CD14-positive monocyte (primary cell): ENCODE measurements at regions not wholly inside any gene's neighbourhood (a gene's known extent, or its start where the extent isn't known, plus 50 kb on each side); places are given as distances from the start of the nearest gene placed in this dataset.
"Not testable (repeated sequence)": the region's sequence is repeated elsewhere in the genome, so short reads cannot be mapped to it uniquely, and the experiment has no call there.

ENCODE experiments used
- DNase-seq, 3 donors: peaks; one replicate each; pipeline ENCODE4 v3.0.0-alpha.2; 2011 to 2022
- H2AFZ ChIP-seq: 2 replicates; pipeline ENCODE4 v1.6.0; 2012; ENCODE audit warnings: mild to moderate bottlenecking, low read depth, low read length, inconsistent platforms; ENCODE audit not compliant: insufficient read depth, poor library complexity, severe bottlenecking
- H3K27ac ChIP-seq, 2 donors: 1 replicate in 1 of 2; 2 replicates in 1 of 2; pipeline ENCODE4 v1.5.1; 2012 to 2013; ENCODE audit warnings: low read length in 2 of 2, control low read depth in 1 of 2, inconsistent platforms in 1 of 2, low read depth in 1 of 2, mild to moderate bottlenecking in 1 of 2
- H3K27me3 ChIP-seq, 2 donors: one replicate each; pipeline versions ENCODE4 v1.6.0 to v1.6.1; 2011 to 2013; ENCODE audit warnings: low read length in 2 of 2; ENCODE audit not compliant: control insufficient read depth in 2 of 2, insufficient read depth in 2 of 2
- H3K36me3 ChIP-seq, 2 donors: replicated peaks in 1 of 2; 1 replicate in 1 of 2; 2 replicates in 1 of 2; pipeline versions ENCODE4 v1.5.1 to v1.6.1; 2012 to 2013; ENCODE audit warnings: low read length in 2 of 2, control low read depth in 1 of 2, inconsistent platforms in 1 of 2, mild to moderate bottlenecking in 1 of 2; ENCODE audit not compliant: insufficient read depth in 2 of 2, control insufficient read depth in 1 of 2
- H3K4me1 ChIP-seq, 2 donors: 1 replicate in 1 of 2; 2 replicates in 1 of 2; pipeline versions ENCODE4 v1.5.1 to v1.6.1; 2012 to 2013; ENCODE audit warnings: low read length in 2 of 2, control low read depth in 1 of 2, inconsistent platforms in 1 of 2, mild to moderate bottlenecking in 1 of 2, moderate library complexity in 1 of 2; ENCODE audit not compliant: insufficient read depth in 2 of 2, control insufficient read depth in 1 of 2
- H3K4me2 ChIP-seq: replicated peaks from 2 replicates; pipeline ENCODE3; 2012; ENCODE audit warnings: low read length, moderate library complexity, mild to moderate bottlenecking; ENCODE audit not compliant: poor library complexity, severe bottlenecking; ENCODE audit errors: extremely low read depth
- H3K4me3 ChIP-seq, 3 experiments: fragments of 200-600 bp in 1 of 3; sonication (generic) in 1 of 3; replicated peaks in 1 of 3; 1 replicate in 2 of 3; 2 replicates in 1 of 3; pipeline ENCODE4 v1.5.1; 2011 to 2013; ENCODE audit warnings: low read length in 3 of 3, mild to moderate bottlenecking in 3 of 3, control low read depth in 2 of 3, low read depth in 2 of 3, inconsistent platforms in 1 of 3, moderate library complexity in 1 of 3
- H3K79me2 ChIP-seq: 2 replicates; pipeline ENCODE4 v1.6.0; 2012; ENCODE audit warnings: mild to moderate bottlenecking, control low read depth, inconsistent platforms, low read length, moderate library complexity; ENCODE audit not compliant: insufficient read depth
- H3K9ac ChIP-seq: 2 replicates; pipeline ENCODE4 v1.6.0; 2017; ENCODE audit warnings: low read length, mild to moderate bottlenecking; ENCODE audit not compliant: insufficient read depth, poor library complexity, severe bottlenecking
- H3K9me3 ChIP-seq, 2 donors: replicated peaks in 1 of 2; 1 replicate in 1 of 2; 2 replicates in 1 of 2; pipeline versions ENCODE4 v1.5.1 to v1.6.1; 2012 to 2013; ENCODE audit warnings: low read length in 2 of 2, control low read depth in 1 of 2; ENCODE audit not compliant: control insufficient read depth in 1 of 2, insufficient read depth in 1 of 2
- H4K20me1 ChIP-seq: 2 replicates; pipeline ENCODE4 v1.6.0; 2012; ENCODE audit warnings: mild to moderate bottlenecking, low read length, control low read depth, moderate library complexity; ENCODE audit not compliant: insufficient read depth
- H3K27ac Mint-ChIP-seq, 7 donors: one replicate each; pipeline ENCODE4 v1.8.0; 2020; ENCODE audit warnings: mild to moderate bottlenecking in 7 of 7, mixed read lengths in 7 of 7, moderate library complexity in 6 of 7, inconsistent platforms in 2 of 7
- H3K27me3 Mint-ChIP-seq, 3 donors: one replicate each; pipeline ENCODE4 v1.8.0; 2021 to 2022; ENCODE audit warnings: low read depth in 3 of 3, mild to moderate bottlenecking in 3 of 3, mixed read lengths in 3 of 3, moderate library complexity in 3 of 3, inconsistent platforms in 1 of 3
- H3K36me3 Mint-ChIP-seq, 2 donors: one replicate each; pipeline ENCODE4 v1.8.0; 2020; ENCODE audit warnings: mixed read lengths in 2 of 2, inconsistent platforms in 1 of 2, mild to moderate bottlenecking in 1 of 2
- H3K4me1 Mint-ChIP-seq: one replicate; pipeline ENCODE4 v1.8.0; 2020; ENCODE audit warnings: mild to moderate bottlenecking, mixed read lengths
- H3K4me3 Mint-ChIP-seq, 2 donors: one replicate each; pipeline ENCODE4 v1.8.0; 2020; ENCODE audit warnings: mild to moderate bottlenecking in 2 of 2, mixed read lengths in 2 of 2, moderate library complexity in 1 of 2
- H3K9me3 Mint-ChIP-seq, 7 donors: one replicate each; pipeline ENCODE4 v1.8.0; 2020 to 2022; ENCODE audit warnings: mixed read lengths in 7 of 7, mild to moderate bottlenecking in 6 of 7, moderate library complexity in 6 of 7, inconsistent platforms in 2 of 7
- CTCF ChIP-seq: fragments of 200-600 bp; IDR thresholded peaks from one replicate; pipeline ENCODE4 v1.8.0; 2022; ENCODE audit warnings: antibody characterized with exemption, mild to moderate bottlenecking
- WGBS: methylation state at CpG from one replicate; pipeline ENCODE4 v1.1.5; 2013; ENCODE audit warnings: missing lambda C conversion rate; ENCODE audit not compliant: insufficient coverage; 5-methylcytosine and 5-hydroxymethylcytosine counted together
- intact Hi-C, 2 donors: fragments of 100-400 bp; cut with micrococcal nuclease; formaldehyde crosslinking; loops; one replicate each; pipeline versions ENCODE4 v1.15.0 to v1.15.1; 2023

GRCh38 chr1:100816049-100816448 lies 78.6 kb downstream of the EXTL2 start:
- Mint-ChIP-seq H3K4me3 (no peak overlapping the region), H3K36me3 (no peaks in the 10 kb centered on the region), H3K27me3 (no peaks in the 10 kb centered on the region), H3K27ac (peak overlapping the region in 1 of 7 donors; percentile 20), H3K4me1 (peaks cover 17% of the 10 kb centered on the region), H3K9me3 (peaks cover 0 to 4% (median 2%) of the 10 kb centered on the region in 7 donors)
- no peak overlapping the region for H3K9ac ChIP-seq
- no peaks in the 10 kb centered on the region for H3K27me3 ChIP-seq
- H3K4me2 ChIP-seq = no peak overlapping the region
- no peak overlapping the region for H3K27ac ChIP-seq
- H3K4me1 ChIP-seq = no peaks in the 10 kb centered on the region
- no peak overlapping the region for H3K4me3 ChIP-seq
- no CpG with 5 or more reads among the region's 3 CpGs for WGBS
- no peaks in the 10 kb centered on the region for H3K9me3 ChIP-seq
- no peak for TF ChIP-seq CTCF
- H2AFZ ChIP-seq = no peak overlapping the region
- DNase-seq = no peak
- no peaks in the 10 kb centered on the region for H3K79me2 ChIP-seq
- H3K36me3 ChIP-seq = no peaks in the 10 kb centered on the region
- H4K20me1 ChIP-seq = no peaks in the 10 kb centered on the region
- intact Hi-C loops = no loop called here

DNA sequence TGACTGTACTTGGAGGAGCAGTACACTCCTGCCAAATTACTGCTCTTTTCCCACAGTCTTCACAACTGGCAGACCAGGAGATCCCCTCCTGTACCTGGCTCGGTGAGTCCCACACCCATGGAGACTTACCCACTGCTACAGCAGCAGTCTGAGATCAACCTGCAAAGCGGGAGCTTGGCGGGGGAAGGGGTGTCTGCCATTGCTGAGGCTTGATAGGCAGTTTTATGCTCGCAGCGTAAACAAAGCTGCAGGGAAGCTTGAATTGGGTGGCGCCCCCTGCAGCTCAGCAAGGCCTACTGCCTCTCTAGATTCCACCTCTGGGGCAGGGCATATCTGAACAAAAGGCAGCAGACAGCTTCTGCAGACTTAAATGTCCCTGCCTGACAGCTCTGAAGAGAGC lies 74.4 kb downstream of the EXTL2 start:
- DNase-seq, H3K4me1 Mint-ChIP-seq, H3K4me3 Mint-ChIP-seq, H3K27me3 Mint-ChIP-seq, H3K4me3 ChIP-seq, H3K36me3 Mint-ChIP-seq, H3K9me3 ChIP-seq, H3K9ac ChIP-seq, intact Hi-C loops, H4K20me1 ChIP-seq, H3K27ac ChIP-seq, H3K79me2 ChIP-seq, H3K4me2 ChIP-seq, H2AFZ ChIP-seq, H3K4me1 ChIP-seq, H3K27me3 ChIP-seq, H3K36me3 ChIP-seq: not testable (repeated sequence)
- 74% methylated on average over 6 of the region's 6 CpGs for WGBS
- H3K9me3 Mint-ChIP-seq = peaks cover 6 to 23% (median 15%) of the 10 kb centered on the region in 7 donors
- peak overlapping the region in 1 of 7 donors; percentile 25 for H3K27ac Mint-ChIP-seq

DNA sequence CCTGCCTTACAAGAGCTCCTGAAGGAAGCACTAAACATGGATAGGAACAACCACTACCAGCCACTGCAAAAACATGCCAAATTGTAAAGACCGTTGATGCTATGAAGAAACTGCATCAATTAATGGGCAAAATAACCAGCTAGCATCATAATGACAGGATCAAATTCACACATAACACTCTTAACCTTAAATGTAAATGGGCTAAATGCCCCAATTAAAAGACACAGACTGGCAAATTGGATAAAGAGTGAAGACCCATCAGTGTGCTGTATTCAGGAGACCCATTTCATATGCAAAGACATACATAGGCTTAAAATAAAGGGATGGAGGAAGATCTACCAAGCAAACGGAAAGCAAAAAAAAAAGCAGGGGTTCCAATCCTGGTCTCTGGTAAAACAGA lies 72.7 kb downstream of the EXTL2 start:
- H3K36me3 ChIP-seq, H3K4me3 ChIP-seq, H3K4me3 Mint-ChIP-seq, H3K4me1 Mint-ChIP-seq, H3K27me3 Mint-ChIP-seq, H3K9ac ChIP-seq, H3K36me3 Mint-ChIP-seq, intact Hi-C loops, DNase-seq, H4K20me1 ChIP-seq, H3K79me2 ChIP-seq, H3K27ac Mint-ChIP-seq, H3K4me2 ChIP-seq, H3K27me3 ChIP-seq, H3K27ac ChIP-seq, H2AFZ ChIP-seq, H3K9me3 ChIP-seq, H3K4me1 ChIP-seq: not testable (repeated sequence)
- peaks cover 6 to 23% (median 15%) of the 10 kb centered on the region in 7 donors for H3K9me3 Mint-ChIP-seq
- no CpG with 5 or more reads among the region's 2 CpGs for WGBS
